ENCODE measurements at regions not wholly inside any gene's neighbourhood (a gene's known extent, or its start where the extent isn't known, plus 50 kb on each side); places are given as distances from the start of the nearest gene placed in this dataset.

DNA sequence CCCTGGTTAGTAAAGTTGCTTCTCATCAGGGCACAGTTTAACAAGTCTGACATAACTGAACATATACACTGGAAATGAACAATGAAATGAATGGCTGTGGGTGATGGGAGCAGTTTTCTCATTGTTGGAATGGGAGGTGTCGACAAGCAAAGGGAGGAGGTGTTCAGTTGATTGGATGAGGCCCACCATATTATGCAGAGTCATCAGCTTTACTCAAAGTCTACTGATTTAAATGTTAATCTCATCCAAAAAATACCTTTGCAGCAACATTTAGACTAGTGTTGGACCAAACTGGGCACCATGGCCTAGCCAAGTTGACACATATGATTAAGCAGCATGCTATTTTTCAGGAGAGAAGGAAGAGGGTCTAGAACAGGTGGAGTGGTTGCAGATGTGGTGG, 201.7 kb downstream of the RAMP3 start:
- DNase-seq = no peak

DNA sequence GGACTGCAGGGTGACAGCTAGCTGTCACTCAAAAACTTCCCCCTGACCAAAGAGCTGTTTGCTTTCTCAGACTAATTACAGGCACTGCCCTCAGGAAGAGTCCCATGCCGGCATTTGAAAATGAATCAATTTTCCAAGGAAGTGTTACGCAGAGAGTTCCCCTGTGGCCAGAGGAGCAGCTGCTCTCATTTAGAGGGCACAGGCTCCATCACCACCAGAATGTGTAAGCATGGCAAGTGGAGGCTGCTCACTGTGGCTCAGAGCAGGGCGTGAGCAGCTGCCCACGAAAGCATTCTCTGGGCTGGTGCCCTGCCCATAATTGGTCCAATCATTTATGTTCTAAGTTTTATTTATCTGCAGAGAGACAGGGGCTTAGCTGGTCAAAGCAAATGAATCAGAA, 202.2 kb downstream of the RAMP3 start:
- no peak for DNase-seq

DNA sequence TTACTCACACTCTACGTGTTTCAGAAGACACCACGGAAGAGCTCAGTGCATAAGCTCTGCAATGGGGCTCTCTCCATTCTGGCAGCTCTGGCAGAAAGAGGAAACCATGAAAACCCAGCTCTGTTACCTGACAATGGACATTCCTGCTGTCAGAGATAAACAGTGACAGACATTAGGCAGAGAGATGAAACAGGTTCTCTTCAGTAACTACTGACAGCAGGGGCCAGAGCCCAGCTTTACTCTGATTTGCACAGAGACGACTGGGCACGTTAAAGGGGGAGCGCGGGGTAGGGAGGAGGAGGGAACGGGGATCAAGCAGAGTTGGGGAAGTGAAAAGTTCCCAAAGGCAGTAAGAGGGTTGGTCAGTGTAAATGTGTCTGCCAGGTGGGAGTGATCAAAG, 206.1 kb downstream of the RAMP3 start:
- no peak for DNase-seq

DNA sequence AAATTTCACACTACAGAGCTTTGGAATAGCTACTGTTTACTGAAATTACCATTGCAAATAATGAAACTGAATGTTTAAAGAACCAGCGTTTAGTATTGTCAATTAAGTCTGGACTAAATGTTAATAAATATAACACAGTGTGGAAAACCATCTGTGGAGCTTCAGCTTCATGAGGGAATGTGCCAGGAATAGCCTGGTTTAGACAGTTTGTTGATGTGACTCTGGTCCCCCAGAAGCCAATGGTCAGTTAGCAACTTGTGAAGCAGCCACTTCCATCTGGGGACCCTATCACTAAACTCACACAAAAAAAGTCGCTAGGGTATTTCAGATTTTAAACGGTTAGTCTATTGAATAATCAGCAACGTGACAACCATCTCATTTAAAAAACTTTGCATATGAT, 207.8 kb downstream of the RAMP3 start:
- no peak for DNase-seq

- DNase-seq = no peak
These were observed 207.7 kb upstream of the ADCY1 start for GRCh38 chr7:45366475-45366874.

- no peak for DNase-seq
These were observed 207.1 kb upstream of the ADCY1 start for GRCh38 chr7:45367026-45367425.

DNA sequence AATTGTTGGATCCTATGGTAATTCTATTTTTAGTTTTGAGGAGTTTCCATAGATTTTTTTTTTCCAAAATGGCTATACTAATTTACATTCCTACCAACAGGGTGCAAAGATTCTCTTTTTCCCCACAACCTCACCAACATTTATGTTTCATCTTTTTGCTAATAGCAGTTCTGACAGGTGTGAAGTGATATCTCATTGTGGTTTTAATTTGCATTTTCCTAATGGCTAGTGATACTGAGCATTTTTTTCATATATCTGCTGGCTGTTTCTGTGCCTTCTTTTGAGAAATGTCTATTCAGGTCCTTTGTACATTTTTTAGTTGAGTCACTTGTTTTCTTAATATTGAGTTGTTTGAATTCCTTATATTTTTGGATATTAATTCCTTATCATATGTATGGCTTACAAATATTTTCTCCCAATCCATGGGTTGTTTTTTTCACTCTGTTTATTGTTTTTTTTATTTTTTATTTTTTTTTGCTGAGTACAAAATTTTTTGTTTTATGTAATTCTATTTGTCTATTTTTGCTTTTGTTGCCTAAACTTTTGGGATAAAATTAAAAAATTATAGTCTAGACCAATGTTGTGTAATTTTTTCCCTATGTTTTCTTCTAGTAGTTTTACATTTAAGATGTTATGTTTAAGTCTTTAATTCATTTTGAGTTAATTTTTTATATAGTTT, 205.9 kb upstream of the ADCY1 start:
- DNase-seq = no peak

GRCh38 chr7:45384499-45384898, 189.7 kb upstream of the ADCY1 start:
- DNase-seq = no peak

- no peak for DNase-seq
These were observed 186.3 kb upstream of the ADCY1 start for GRCh38 chr7:45387837-45388236.

GRCh38 chr7:45389073-45389872, 184.9 kb upstream of the ADCY1 start:
- no peak for DNase-seq

- no peak for DNase-seq
These were observed 184.0 kb upstream of the ADCY1 start for GRCh38 chr7:45390180-45390579.

DNA sequence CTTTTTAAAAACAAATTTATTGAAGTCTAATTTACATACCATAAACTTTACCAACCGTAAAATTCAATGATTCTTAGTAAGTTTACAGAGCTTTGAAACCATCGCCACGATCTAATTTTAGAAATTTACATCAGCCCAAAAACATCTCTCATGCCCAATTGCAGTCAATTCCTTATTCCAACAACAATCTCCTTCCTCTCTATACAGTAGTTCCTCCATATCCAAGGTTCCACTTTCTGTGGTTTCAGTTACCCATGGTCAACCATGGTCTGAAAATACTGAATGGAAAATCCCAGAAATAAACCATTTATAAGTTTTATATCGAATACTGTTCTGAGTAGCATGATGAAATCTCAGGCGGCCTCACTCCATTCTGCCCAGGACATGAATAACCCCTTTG, 183.4 kb upstream of the ADCY1 start:
- DNase-seq = no peak

DNA sequence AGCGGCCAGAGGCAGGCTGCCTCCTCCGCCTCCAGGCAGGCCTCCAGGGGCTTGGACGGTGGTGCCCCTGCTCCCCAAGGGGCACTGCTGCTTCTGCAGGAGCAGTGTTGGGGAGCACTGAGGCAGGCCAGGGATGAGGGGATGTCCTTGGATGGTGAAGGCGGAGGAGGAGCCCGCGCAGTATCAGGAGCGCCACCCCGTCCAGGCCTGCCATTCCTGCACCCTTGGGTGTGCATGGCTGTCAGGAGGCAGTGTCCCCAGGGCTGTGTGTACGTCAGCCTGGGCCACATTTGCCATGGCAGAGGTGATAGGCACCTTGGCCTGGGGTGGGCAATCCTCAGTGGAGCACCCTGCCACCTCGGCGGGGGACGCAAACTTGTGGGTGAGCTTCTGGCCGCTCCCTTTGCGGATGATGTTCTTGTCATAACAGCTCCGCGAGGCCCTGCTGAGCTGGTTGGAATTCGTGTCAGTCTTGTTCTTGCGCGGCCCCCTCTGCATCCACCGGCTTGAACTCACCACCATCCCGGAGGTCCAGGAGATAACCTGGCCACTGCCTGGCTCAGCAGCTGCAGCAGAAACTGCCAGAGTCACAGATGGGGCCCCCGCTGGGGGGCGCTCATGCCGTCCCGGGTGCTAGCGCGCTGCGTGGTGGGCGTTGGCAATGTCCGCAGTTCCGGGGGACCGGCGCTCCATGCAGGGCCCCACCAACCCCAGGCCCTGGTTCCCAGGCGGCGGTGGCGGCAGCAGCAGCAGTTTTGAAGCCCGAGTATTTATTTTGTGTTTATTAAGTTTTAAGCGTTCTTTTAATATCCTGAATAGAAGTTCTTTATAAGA, 182.3 kb upstream of the ADCY1 start:
- no peak for DNase-seq

DNA sequence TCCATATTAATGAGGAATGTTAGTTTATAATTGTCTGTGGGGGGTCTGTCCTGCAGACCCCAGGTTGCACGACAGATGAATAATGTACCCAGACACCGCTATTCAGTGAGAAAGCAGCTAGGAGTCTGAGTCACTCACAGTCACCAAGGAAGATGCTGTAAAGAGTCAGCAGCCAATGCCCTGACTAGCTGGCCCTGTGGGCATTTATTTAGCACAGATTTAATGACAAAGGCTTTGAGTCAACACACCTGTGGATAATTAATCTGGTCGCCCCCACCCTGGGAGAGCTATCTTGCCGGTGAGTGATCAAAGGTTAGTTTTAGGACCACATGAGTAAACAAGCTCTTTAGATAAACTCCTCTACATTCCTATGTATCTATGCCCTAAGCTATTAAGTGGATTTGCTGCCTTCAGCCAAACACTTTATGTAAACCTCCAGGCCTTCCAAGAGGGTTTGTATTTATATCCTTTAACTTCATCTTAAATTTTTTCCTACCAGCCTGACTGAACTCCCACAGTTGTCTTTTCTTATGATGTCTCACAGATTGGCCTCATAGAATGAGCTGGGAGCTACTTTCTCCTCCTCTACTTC, 180.0 kb upstream of the ADCY1 start:
- no peak for DNase-seq

DNA sequence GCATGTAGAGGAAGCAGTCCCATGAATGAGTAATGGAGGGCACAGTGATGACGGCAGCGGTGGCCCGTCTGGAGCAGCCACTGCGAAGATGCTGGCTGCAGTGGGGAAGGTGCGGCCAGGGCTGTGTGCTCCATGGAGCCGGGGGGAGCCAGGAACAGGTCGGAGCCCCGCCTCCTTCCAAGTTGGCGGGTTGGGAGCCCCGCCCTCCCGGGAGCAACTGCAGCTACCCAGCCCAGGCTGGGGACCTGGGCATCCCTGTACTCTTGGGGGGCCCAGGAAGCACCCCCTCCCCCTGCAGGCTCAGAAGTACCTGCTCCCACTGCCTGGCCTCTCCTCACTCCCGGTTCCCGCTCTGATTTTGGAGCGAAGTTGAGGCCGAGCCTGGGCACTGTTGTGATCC, 175.1 kb upstream of the ADCY1 start:
- no peak for DNase-seq

- DNase-seq = no peak
These were observed 173.5 kb upstream of the ADCY1 start for GRCh38 chr7:45400680-45401079.

DNA sequence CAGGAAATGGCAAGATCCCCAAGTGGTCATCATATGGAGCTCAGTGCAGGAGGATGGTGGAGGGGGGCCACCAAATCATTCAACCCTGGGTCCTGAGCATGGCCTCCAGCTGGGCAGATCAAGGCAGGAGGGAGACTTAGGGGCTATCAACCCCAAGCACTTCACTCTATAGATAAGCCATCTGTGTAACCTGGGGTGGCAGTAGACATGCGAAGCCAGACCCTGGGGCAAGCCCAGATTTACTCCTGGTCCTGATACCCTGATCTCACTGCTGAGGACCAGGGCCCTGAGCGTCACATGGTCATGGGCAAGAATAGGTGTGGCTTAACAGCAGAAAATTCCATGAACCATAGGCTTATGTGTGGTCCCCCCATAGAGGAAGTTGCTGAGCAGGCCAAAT, 173.0 kb upstream of the ADCY1 start:
- DNase-seq = no peak

DNA sequence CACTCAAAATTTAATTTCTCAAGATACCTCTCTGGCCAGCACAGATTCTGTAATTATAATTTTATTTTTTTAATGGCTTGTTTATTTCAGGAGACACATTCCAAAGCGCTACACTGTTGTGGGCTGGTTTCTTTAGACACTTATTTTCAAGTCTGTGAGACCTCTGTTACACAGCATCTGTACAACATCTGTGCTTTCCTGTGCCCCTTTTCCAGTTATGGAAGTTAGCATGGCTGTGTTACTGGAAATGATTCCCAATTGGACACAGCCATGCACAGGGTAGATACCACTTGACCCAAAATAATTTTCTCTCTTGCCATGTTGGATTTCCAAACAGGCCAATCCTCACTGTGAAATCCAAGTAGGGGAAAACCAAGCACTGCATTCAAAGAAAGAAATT, 172.3 kb upstream of the ADCY1 start:
- no peak for DNase-seq

- DNase-seq = no peak
These were observed 171.5 kb upstream of the ADCY1 start for GRCh38 chr7:45402480-45403218.

DNA sequence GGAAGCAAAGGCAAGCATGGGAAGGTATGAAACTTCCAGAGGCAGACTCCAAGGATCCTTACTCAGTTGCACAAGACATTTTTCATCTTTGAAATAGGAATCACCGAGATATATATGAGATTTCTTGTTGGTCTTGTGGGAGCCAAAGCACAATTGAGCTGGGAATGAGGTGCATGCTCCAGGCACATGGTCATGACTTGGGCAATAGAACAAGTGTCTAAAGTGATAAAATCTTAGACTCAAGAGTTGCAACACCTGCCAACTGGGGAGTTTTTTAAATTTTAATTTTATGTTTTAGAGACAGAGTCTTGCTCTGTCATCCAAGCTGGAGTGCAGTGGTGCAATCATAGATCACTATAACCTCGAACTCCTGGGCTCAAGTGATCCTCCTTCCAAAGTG, 169.5 kb upstream of the ADCY1 start:
- DNase-seq = no peak

DNA sequence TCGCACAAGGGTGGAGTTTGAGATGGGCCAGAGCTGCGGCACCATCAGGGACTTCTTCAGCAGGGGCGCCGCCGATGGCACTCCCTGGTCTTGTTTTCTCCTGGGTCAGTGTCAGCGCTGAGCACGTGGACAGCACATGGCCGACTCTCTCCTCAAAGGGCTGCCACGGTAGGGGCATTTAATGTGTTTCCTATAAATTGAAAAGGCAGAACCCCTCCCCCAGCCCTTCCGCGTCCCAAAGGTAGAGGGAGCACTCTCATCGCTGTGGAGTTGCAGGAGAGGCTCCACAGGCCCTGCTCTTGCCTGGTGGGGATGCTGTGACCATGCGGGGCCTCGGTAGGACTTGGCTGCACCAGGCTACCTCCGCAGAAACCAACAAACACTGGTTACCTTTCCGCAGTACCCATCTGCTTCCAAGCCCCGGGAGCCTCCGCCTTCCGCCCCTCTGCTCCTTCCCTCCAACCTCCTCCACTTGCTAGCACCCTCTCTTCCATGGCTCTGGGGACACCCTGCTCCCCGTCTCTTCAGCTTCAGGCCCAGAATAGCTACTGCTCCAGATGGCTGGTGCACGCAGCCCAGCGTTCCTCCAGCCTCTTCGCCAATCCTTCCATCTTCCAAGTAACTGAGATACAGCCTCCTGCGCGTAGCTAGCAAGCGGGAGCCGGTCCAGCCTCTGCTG, 166.3 kb upstream of the ADCY1 start:
- no peak for DNase-seq

GRCh38 chr7:45408409-45408737, 165.8 kb upstream of the ADCY1 start:
- no peak for DNase-seq

All from NCI-H2171 treated with DMSO at 0.1 percent for 48 hours (cell line).